GM18519 (cell line): ENCODE measurements at regions not wholly inside any gene's neighbourhood (a gene's known extent, or its start where the extent isn't known, plus 50 kb on each side); places are given as distances from the start of the nearest gene placed in this dataset.
A peak's percentile ranks its signal among the peaks of the same experiment; 100 is the strongest.
"Not testable (repeated sequence)": the region's sequence is repeated elsewhere in the genome, so short reads cannot be mapped to it uniquely, and the experiment has no call there.

ENCODE experiments used
- ATAC-seq: cut with Tn5 transposase; IDR thresholded peaks from one replicate; pipeline ENCODE4 v1.9.1; 2021; ENCODE audit warnings: mild to moderate bottlenecking, moderate library complexity; ENCODE audit not compliant: unreplicated experiment, low FRiP score

DNA sequence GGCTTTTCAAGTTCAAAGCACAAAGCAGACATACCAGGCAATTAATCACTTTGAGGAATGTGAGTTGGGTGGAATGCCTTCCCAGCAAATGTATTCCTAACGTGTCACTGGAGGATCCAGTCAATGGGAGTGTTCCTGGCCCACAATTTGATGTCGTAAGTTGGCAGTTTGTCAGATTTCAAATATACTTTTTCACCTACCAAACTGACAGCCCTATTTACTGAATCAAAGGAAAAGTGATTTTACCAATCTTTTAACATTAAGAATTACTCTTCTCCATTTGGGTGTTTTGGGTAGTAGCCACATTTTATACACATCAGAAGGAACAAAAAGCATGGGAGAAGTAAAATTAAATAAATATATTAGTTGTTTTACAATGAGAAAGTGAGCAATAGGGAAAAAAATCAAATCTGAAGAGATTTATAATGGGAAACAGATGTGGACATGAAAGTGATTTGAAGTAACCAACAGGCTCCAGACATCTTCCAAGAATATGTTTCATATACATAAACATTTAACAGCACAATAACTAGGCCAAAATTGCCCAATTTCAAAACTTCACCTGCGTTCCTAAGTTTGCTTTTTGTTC is 222.9 kb downstream of the MTERF1 start:
- no peak for ATAC-seq

DNA sequence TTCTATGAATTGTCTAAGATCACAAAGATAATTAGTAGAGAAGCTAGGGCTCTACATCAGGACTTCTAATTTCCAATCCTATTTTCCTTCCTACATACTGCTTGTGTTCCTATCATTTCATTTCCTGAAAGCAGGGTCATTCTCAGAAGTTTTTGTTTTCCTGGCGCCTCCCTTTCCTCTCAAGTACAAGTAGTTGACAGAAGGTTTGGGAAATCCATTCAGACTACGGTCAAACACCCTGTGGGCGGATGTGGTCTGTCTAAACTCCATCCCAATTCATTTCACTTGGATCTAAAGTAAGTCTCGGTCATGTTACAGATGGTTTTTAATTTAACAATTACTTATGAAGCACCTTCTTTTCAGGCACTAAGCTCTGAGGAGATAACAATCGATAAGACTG is 221.4 kb downstream of the MTERF1 start:
- no peak for ATAC-seq

DNA sequence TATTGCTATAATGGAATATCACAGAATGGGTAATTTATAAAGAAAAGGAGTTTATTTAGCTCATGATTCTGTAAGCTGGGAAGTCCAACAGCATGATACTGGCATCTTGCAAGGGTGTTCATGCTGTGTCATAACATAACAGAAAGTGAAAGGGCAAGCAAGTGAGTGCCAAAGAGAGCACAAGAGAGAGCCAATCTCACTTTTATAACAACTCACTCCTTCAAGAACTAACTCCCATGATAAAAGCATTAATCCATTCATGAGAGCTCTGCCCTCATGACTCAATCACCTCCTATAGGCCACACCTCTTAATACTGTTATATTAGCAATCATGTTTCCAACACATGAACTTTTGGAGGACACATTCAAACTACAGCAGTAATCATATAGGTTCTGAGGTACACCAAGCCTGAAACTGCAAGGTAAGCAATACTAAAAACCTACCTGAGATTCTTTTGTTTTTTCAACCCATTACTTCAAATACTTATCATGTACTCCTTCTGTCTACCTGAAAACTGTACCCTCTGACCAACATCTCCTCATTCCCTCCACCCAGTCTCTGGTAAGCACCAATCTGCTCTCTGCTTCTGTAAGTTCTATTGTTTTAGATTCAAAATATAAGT is 219.7 kb downstream of the MTERF1 start:
- ATAC-seq = peak; percentile 59

DNA sequence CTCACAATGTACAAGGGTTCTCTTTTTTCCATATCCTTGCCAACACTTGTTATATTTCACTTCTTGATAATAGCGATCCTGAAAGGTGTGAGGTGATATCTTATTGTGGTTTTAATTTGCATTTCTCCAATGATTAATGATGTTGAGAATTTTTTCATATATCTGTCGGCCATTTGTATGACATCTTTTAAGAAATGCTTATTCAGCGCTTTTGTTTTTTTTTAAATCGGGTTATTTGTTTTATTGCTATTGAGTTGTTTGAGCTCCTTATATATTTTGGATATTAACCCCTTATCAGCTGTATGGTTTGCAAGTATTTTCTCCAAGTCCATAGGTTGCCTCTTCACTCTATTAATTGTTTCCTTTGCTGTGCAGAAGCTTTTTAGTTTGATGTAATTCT is 218.8 kb downstream of the MTERF1 start:
- no peak for ATAC-seq

DNA sequence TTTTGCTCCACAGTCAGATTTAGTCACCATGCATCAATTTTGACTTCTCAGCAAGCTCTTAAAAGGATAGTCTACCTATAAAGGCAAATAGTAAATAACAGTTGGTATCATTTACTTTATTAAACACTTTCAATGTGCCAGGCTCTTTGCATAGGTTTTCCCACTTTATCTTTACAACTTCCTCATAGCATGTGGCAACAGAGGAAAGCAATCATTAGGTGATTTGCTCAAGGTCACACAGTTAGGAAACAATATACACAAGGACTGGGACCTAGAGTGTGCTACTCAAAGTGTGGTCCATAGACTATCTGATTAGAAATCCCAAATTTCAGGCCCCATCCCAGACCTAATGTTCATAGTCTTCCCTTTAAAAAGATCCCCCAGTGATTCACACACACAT is 212.3 kb downstream of the MTERF1 start:
- no peak for ATAC-seq

DNA sequence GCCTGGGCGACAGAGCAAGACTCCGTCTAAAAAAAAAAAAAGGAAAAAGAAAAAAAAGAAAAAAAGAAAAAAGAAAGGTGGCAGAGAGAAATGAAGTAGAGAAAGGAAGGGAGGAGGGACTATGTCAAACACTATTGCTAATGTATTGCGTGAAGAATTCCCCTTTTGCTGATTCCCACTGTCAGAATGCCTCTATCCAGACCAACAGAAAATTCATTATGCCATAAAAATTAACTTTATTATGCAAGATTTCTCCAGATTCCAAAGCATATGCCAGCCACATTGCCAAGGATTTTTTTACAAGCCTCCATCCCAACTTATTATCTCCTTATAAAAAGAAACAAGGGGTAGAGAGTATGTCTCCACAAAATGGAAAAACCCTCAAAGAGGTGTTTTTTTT is 209.3 kb downstream of the MTERF1 start:
- no peak for ATAC-seq

DNA sequence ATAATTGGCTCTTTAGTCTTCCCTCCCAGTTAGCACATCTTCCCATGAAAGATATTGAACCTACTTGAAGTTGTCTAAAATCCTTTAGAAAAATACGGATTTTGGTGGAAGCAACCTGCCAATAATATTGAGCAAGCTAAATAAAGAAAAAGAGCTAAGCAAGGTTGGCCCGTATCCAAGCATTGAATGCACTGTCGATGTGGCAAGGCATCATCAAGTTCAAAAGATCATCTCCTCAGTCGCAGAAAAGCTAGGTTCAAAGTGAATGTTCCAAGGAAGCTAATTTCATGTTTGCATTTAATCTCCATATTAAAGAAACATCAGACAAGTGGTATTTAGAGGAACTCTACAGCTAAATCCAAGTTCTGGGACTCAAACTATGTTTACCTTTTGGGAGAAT is 206.0 kb downstream of the MTERF1 start:
- ATAC-seq = no peak

DNA sequence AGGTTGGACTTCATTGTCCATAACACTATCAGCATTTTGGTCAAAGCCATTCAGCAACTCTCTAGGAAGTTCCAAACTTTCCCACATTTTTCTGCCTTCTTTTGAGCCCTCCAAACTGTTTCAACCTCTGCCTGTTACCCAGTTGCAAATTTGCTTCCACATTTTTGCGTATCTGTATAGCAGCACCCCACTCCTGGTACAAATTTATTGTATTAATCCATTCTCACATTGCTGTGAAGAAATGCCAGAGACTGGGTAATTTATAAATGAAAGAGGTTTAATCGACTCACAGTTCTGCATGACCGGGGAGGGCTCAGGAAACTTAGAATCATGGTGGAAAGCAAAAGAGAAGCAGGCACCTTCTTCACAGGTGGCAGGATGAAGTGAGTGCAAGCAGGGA is 198.8 kb downstream of the MTERF1 start:
- ATAC-seq = no peak

DNA sequence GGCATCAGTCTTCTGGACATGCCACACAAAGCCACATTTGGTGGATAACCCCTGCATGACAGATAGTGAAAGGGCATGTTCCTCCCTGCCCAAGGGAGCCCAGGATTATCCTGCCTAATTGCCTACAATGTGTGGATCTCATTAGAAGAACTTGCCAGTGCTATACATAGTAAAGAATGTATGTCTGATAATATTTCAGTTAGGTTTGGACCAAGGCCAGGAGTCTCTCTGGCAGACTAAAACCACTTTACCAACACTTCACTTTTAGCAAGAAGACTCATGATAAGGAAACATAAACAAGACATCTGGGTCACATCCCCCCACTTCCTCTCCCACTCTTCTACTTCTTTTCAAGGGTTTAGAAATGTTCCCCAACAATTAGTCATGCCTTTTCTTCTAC is 196.7 kb downstream of the MTERF1 start:
- no peak for ATAC-seq

DNA sequence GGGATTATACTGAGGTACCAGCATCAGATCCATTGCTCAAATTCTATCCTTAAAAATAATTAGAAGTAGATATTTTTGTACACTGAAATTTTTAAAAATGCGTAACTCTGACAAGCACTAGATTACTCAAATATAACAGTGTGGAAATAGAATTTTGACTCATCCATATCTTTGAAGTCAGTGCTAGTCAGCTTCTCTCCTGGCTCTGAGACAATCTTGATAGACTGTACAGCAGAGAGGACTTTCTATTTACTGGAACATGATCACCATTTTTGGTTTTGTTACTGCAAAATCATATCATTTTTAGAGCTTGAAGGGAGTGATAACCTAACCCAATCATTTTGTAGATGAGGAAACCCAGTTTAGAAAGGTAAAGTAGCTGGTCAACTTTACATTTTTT is 195.0 kb downstream of the MTERF1 start:
- ATAC-seq = no peak

DNA sequence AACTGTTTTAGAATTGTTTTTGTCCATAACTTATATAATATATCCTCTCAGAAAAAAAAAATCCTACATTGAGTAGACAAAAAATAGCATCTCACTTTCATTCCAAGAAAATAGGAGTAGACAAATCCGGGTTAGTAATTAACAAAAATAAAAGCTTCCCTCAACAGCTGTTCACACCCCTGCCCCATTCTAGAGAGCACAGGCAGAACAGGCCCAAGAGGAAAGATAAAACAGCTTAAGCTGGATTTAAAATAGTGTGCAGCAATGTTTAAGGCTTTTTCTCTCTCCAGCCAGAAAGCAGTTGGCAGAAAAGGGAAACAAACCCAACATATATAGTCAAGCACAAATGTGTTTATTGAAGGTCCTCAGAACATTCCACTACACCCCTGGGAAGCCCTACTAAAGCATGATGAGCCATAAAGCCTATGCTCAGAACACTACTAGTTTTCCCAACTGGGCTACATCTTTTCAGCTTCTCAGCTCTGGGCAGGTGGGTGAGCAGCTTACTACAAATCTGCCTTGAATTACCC is 189.9 kb downstream of the MTERF1 start:
- no peak for ATAC-seq

DNA sequence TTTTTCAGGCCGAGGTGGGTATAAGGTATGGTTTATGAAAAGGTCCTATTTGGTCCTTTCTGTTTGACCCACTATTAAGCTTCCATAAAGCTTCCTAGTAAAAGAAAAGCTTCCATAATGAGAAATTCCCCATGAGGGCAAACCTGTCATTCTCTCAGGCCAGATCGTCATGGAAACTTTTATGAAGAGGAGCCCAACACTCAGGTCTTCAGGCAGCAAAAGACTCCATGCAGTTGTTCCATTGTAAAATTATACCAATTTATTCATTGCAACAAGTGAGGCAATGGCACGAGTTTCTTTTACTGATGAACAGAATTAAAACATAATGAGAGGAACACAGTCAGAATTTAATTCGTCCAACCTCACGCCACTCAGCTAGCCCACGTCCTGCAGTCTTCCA is 188.6 kb downstream of the MTERF1 start:
- no peak for ATAC-seq

DNA sequence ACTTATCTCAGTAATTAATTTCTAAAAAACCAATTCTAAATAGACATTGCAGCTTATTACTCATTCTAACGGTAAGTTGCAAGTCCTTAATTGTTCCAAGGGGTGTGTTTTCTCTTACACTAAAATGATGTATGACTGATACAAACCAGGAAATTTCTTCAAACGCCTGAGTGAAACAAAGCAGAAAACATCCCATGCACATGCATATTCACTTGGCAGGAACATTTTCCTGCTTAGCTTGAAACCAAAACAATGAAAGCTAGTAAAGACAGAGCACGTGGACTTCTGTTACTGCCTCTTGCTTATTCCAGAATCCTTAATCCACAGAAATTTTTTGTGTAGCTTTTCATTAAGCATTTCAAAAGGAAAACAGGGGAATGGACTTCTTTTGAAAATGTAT is 187.7 kb downstream of the MTERF1 start:
- ATAC-seq = no peak

DNA sequence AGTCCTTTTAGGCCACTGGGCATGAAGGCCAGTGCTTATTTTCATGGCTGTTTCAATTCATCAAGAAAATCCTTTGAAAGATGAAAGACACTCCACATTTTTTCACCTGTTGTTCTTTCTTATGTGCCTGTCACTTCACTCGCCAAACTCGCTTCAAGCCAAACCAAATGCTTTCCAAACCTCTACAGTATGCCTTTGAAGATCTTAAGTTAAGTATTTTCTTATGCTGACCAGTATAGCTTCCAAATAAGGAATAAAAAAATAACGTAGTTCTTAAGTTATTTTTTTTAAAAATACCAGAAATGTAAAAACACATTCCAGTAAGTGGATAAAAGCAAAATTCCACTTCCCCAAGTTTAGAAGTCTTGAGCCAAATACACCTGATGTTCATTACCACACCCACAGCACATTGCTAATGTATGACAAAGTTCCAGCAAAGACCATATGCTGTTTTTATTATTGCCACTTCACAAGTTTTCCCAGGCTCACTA is 186.1 kb downstream of the MTERF1 start:
- no peak for ATAC-seq

DNA sequence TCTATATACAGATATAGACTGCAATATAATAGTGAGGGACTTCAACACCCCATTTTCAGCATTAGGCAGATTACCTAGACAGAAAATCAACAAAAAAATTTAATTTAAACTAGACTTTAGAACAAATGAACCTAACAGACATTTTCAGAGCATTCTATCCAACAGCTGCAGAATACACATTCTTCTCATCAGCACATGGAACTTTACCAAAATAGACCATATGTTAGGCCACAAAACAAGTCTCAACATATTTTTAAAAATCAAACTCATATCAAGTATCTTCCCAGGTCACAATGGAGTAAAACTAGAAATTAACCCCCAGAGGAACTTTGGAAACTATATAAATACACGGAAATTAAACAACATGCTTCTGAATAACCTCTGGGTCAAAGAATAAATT is 169.6 kb downstream of the MTERF1 start:
- no peak for ATAC-seq

DNA sequence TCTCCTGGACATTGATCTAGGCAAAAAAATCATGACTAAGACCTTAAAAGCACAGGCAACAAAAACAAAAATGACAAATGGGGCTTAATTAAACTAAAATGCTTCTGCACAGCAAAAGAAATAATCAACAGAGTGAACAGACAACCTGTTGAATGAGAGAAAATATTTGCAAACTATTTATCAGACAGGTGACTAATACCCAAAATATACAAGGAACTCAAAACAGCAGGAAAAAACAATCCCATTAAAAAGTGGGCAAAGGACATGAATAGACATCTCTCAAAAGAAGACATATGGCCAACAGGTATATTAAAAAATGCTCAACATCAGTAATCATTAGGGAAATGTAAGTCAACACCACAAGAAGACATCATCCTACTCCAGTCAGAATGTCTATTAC is 166.8 kb downstream of the MTERF1 start:
- no peak for ATAC-seq

DNA sequence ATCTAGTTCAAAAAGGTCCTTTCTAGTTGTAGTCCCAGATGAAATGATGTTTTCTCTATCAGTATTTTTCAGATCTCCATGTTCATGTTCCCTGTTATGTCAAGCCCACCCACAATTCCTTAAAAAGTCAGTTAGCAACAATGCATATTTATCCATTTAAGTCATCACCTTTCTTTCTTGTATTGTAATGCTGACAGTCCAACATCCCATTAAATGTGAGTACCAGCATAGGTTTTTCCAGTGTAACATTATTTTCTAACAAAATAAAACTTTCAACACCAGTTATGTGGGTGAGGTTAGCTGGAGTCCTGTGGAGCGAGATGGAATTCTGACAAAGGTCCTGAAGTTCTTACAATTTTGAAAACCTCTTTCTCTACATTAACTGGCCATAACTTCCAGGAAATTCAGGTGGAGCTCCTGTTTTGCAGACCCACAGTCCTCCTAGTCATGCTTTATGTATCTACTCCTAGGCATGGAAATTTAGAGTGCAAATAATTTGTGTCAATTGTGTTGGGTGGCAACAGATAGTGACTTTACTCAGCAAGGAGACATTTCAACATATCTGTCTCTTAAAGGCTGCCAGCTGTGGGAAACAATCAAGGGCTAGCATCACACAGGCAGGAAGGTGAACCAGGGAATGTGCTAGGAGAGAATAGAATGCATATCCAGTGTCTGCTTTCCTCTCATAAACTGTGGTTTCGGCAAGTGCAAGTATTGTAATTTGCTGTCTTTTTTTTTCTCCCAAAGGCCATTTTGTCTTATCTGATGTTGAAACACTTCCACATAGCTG is 162.6 kb downstream of the MTERF1 start:
- ATAC-seq = no peak

DNA sequence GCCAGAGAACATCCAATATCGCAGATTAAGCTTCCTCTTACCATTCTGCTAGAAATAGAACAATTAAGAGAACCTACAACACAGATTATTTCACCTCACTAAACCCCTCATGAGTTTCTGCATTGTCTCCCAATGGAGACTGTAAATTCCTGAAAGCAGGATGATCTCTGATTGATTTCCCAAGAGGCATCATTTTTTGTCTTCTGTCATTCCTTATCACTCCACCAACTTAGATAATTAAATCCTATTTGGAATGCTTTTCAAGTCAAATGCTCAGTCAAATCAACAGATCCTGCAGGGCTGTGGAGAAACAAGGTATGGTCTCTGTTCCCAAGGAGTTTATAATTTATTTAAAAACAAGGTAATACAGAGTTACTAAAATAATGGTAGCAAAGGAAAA is 161.5 kb downstream of the MTERF1 start:
- no peak for ATAC-seq

DNA sequence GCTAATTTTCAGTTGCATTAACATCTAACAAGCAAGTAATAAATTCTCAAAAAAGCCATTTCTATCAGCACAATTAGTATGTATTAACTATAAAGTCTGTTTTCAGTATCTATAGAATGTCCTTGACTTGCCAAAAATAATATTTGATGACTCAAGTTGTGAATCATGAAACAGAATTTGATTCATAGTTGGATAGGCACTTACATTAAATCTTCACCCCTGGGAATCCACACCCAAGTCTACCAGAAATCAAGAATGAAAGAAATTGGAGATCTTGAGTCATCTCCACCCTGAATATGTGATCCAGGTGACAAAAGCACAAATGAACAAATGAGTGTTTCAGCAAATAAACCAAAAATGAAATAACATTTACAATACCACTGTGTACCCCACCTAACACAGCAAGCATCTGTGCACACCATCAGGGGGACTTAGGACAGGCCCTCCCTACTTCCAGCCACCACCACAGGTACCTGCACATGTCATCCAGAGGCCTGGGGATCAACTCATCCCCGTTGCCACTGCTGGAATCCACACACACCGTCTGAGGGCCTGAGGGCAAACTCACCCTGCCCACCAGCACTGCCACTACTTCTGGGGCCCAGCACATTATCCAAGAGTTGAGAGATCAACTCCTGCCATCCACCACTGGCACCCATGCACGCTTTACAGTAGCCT is 160.1 kb downstream of the MTERF1 start:
- ATAC-seq = no peak

DNA sequence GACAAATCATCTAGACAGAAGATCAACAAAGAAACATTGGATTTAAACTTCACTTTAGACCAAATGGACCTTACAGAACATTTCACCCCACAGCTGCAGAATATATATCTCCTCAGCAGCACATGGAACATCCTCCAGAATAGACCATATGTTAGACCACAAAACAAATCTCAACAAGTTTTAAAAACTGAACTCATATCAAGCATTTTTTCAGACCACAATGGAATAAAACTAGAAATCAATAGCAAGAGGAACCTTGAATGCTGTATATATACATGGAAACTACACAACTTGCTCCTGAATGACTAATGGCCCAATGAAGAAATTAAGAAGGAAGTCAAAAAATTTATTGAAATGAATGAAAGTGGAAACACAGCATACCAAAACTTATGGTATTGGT is 157.7 kb downstream of the MTERF1 start:
- ATAC-seq = no peak

DNA sequence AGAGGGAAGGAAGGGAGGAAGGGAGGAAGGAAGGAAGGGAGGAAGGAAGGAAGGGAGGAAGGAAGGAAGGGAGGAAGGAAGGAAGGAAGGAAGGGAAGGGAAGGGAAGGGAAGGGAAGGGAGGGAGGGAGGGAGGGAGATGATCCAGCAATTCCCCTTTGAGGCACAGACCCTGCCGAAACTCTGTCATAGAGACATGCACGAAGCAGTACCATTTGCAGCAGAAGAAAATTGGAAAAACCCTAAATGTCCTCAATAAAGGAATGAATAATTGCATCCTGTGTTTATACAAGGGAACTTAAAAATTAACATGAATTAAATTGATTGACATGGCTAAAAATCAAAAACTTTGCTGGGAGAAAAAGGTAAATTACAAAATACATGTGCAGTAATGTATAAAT is 151.5 kb downstream of the MTERF1 start:
- ATAC-seq = not testable (repeated sequence)
